ENCODE measurements at regions not wholly inside any gene's neighbourhood (a gene's known extent, or its start where the extent isn't known, plus 50 kb on each side); places are given as distances from the start of the nearest gene placed in this dataset.
"Not testable (repeated sequence)": the region's sequence is repeated elsewhere in the genome, so short reads cannot be mapped to it uniquely, and the experiment has no call there.

DNA sequence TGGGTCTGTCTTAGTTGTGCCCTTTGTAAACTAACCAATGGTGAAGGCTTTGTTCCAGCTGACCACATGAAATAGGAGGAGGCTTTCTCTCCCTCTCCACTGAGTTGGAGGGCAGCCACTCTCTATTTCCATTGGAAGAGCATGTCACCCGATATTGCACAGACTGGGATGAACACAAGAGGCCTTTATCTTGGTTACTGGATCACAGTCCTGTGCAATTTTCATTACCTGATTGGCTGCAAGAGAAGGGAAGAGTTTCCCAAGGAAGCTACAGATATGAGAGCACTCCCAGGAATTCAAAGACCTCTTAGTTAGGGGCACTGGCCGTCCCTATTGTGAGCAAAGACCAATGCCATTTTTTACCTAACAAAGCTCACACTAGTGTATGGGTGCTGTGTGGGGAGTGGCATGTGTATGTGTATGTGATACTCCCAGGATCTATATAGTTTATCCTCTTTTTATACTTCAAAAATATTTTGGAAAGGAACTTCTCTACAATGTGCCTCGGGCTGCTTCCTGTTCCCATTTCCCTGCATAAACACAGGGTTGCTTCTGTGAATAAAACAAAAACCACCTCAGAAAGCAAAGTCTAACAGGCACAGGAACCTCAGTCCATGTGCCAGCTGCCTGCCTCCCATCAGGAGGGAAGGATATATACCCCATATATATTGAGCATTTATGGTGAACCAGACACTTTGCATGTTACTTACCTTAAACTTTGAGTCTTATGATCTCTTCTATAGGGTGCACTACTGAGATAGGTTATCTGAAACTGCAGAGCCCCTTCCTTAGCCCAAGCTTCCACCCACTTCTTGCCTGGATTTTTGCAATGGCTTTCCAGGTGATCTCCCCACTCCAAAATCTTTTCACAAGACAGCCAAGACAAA, 126.5 kb downstream of the RASSF10 start:
- peak; percentile 76 for DNase-seq (ENCODE audit: low spot score)

DNA sequence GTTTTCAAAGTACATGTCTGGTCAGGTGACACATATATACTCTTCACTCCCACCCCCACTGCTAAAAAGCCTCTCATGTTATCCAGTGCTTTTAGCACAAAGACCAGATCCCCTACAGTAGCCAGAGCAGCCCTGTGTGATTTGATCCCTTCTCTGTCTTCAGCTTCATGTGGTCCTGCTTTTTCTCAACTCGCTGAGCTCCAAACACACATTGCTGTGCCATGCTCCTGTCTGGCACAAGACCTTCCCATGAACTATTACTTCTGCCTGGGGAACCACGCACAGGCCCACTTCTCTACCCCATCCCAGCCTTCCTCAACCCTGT, 127.1 kb downstream of the RASSF10 start:
- DNase-seq (ENCODE audit: low spot score), result no peak

DNA sequence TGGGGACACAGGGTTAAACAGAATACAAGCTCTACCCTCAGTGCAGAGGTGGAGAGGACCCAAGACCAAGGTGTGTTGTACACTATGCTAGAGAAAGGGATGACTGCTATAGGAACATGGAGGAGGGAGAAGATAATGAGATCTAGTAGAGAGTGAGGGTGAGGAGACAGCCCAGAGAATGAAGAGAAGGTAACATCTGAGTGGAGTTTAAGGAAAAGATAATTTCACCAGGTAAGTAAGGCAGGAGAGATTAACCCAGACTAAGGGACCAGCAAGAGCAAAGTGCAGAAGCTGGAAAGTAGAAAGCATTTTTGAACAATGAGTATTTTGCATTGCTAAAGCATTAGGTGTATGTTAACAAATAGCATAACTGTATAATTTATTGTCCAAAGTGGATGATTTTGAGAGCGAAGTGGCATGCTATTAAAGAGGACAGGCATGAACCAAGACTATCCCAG, 128.8 kb downstream of the RASSF10 start:
- peak; percentile 51 for DNase-seq (ENCODE audit: low spot score)

DNA sequence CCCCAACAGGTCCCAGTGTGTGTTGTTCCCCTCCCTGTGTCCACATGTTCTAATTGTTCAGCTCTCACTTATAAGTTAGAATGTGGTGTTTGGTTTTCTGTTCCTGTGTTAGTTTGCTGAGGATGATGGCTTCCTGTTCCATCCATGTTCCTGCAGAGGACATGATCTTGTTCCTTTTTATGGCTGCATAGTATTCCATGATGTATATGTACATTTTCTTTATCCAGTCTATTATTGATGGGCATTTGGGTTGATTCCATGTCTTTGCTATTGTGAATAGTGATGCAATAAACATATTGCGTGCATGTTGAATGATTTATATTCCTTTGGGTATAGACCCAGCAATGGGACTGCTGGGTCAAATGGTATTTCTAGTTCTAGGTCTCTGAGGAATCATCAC, 130.0 kb downstream of the RASSF10 start:
- DNase-seq (ENCODE audit: low spot score), result not testable (repeated sequence)

DNA sequence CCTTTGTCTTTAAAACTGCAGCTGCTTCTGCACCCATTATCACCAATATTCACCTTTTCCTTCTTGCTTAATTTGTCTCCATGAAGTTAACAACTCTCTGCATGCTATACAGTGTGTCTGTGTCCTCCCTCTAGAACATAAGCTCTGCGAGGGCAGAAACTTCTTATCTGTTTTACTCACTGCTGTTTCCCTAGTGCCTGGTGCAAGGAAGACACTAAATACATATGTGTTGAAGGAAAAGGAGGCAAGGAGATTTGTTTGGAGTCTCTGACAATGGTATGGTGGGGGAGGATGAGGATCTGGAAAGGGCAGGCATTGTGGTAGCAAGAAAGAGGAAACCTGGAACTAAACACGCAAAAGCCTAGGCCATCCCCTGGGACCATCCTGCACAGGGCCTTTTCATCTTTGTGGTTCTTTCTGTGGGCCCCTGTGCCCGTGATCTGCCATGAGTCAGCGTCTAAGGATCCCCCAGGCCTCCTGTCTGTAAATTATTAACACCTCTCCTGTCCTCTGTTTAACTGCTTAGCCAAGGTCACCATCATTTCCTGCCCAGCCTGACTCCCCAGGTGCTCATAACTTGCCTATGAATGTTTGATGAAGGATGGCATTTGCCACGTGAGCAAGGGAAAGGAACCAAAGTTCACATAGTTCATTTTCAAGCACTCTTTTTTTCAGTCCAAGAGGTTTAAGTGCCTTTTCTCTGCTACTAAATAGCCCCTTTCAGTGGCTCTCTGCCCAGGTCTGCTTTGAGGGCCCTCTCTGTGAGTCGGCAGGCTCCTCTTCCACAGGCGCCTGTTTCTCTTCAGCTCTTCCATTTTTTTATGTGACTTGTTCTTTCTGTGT, 131.1 kb downstream of the RASSF10 start:
- peak; percentile 98 for DNase-seq (ENCODE audit: low spot score)

DNA sequence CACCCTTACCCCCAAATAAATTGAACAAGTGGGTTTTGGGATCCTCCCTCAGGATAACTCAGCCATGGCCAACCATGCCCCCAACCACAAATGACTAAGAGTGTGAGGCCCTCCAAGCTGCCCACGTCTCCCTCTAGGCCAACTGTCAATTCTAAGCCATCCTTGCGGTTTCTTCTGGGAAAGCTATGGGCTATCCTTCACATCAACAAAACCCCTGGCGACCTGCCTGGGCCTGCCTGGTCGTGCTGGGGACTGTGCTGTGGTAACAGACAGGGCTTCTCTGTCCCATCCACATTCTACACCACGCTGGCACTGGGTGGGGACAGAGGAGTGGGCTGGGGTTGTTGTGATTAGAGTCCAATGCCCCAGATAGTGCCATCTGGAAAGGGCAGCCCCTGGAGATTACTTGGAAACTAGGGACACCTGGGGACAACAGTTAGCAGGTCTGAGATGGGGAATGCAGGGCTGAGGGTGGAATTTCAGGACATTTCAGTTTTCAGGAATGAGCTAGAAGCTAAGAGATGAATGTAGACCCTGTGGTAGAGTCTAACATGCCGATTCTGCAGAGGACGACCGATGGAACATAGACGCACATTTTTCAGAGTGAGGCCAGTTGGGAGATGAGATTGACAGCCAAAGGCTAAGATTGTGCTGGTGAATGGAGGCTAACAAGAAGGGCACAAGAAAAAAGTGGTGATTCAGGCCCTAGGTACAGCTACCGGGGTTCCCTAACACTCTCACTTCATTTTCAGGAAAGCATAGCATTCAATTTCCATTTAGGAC, 131.9 kb downstream of the RASSF10 start:
- peak; percentile 82 for DNase-seq (ENCODE audit: low spot score)

DNA sequence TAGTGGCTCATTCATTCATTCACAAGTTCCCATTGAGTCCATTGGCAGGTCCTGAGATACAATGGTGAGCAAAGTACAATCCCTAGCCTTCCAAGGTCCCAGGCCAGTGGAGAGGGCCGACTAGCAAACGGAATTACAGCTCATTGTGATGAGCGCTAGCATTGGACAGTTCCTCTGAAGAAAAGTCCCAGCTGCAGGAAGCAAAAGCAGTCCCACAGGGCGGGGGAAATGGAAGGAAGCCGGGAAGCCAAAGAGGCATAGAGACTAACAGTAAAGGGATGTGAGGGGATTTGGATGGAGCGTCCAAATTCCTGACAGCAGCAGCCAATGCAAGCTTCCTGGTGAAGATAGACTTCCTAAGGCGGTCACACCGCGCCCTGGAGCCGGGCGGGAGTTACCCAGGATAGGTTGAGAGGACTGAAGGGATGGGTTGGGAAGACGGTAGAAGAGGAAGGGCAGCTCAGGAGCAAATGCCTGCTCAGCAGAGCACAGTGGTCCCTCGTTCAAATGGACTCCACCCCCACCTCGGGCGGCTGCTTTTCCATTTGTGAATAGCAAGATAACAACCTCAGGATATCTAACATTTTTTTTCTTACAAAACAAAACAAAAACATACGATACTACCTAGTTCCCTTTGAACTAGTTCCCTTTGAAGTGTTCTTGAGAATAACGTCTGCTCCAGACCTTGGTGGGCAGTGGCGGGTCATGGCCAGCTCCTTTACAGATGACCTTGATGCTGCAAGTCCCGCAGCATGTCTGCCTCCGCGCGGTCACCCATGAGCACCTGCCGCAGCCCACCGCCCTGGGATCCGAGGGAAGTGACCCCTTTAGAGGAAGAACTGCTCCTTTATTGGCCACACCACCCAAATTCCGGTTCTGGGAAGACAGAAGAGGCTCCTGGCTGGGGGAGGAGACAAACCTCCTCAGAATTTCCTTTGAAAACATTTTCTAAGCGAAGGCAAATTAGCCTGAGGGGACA, 132.9 kb downstream of the RASSF10 start:
- DNase-seq (ENCODE audit: low spot score), result no peak

DNA sequence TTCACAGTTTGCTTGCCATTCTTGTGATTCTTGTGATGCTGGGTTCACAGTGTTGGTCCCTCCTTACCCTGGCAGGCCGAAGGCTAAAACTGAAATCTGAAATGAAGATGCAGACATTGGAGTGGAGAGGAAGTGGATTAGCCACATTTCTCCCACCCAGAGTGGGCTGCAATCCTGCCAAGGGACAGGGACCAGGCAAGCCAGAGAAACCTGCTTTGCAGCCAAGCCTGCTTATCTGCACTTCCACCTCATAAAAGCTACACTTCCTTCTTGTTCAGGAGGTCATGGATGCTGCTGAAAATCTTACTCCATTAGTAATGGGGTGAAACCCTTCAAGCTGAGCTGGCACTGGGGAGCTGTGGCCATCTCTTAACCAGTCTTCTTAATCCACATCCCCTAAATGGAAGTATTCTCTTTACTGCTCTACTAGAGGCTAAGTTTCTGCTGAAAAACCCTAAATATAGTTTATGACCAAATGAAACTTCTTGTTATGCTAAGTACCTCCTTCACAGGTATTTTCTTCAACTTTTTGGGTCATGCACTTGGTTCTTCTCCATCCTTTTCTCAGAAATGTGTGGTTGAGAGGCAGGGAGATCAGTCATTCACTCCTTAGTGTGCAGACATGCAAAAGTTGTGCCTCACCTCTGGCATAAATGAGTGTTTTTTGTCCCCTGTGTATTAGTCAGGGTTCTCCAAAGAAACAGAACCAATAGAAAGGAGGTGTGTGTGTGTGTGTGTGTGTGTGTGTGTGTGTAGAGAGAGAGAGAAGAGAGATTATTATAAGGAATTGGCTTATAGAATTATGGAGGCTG, 133.9 kb upstream of the BMAL1 start:
- DNase-seq (ENCODE audit: low spot score), result peak; percentile 20

DNA sequence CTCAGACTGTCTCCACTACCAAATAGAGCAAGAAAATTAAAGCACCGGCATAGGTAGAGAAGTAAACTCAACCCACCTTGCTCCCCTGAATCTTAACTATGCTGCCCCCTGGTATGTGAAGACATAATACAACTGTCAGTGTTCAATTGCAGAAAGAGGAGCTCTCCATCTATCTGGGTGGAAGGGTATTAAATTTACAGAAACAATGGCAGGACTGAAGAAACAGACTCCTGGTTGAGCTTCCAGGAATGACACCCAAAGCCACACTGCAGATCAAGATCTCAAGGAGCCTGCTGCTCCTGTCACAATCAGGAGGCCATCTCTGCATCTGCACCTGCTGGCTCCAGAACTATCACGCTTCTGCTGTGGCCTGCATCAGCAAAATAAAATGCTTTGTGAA, 132.1 kb upstream of the BMAL1 start:
- no peak for DNase-seq (ENCODE audit: low spot score)

DNA sequence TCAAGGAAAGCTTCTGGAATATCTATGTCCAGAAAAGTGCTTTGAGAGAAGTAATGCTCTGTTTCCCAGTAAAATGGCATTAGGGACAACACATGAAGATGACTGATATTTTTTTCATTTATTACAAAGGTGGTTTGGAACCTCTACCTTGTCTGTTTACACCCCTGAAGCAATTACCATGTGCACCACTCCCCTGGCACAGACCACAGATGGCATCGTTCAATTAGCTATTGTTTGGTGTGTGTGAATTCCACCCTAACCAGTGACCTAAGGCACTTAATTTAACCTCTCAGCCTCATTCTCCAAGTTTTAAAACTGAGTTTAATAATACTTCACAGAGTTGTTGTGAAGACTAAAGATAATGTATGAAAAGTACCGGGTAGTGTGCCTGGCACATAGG, 127.6 kb upstream of the BMAL1 start:
- DNase-seq (ENCODE audit: low spot score), result no peak

DNA sequence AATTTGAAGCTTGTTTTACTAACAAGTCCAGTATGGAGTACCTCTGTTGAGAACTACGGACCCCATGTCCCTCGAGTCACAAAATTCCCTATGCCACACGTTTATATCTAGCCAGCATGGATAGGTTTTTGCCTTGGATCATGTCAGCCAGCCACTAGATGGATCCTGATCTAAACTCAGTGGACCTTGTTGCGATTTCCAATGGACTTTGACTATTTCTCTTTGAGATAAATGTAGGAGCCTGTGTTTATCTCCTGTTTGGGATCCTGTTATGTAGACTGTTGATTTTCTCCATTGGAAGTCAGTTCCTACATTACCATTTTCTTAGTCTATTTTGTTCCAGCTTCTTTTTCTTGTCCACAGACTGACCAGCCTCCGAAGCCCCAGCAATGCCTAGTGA, 127.1 kb upstream of the BMAL1 start:
- DNase-seq (ENCODE audit: low spot score), result no peak

DNA sequence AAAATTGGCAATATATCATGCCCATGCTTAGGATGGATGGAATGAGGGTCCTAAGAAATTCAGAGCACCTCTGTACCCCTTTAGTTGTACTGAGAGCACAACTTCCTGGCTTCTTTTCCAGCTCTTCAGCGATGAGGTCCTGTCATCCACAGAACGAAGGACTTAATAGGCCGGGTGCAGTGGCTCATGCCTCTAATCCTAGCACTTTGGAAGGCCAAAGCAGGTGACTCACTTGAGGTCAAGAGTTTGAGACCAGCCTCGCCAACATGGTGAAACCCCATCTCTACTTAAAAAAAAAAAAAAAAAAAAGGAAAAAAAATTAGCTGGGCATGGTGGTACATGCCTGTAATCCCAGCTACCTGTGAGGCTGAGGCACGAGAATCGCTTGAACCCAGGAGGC, 125.3 kb upstream of the BMAL1 start:
- DNase-seq (ENCODE audit: low spot score), result no peak

DNA sequence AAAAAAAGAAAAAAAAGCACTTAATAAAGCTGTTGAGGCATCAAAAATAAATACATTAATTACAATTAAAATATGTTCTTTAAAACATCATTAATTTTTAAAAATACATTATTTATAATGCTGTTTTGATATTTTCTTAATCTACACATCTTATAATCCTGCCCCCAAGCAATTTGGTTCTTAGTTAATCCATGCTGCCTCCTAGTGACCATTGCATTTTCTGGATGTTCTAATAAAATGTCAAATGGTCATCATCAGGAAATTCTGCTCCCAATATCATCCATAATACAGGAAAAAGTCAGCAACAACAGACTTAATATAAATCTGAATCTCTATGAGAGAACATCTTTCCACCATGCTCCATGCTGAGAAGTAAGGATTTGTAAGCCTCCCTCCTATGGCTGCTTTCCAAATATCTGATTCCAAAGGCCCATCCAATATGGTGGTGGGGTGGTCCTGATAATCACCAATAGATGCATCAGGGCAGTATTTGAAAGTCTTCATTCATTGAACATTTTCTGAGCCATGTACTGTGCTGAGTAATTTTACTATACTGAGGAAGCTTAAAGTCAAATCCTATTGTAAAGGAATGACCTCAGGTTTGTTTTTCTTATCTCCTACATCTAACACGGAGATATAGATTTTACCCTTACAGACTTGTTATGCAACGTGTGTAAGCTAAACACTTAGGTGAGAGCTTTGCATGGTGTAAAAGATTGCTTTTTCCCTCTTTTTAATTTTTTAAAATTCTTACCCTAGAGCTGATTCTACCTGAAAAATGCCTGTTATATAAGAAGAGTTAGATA, 124.7 kb upstream of the BMAL1 start:
- peak; percentile 35 for DNase-seq (ENCODE audit: low spot score)

DNA sequence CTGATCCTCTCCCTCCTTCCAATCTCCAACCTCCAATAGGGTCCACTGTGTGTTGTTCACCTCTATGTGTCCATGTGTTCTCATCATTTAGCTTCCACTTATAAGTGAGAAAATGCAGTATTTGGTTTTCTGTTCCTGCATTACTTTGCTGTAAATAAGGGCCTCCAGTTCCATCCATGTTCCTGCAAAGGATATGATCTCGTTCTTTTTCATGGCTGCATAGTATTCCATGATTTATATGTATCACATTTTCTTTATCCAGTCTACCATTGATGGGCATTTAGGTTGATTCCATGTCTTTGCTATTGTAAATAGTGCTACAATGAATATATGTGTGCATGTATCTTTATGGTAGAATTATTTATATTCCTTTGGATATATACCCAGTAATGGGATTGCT, 123.2 kb upstream of the BMAL1 start:
- not testable (repeated sequence) for DNase-seq (ENCODE audit: low spot score)

DNA sequence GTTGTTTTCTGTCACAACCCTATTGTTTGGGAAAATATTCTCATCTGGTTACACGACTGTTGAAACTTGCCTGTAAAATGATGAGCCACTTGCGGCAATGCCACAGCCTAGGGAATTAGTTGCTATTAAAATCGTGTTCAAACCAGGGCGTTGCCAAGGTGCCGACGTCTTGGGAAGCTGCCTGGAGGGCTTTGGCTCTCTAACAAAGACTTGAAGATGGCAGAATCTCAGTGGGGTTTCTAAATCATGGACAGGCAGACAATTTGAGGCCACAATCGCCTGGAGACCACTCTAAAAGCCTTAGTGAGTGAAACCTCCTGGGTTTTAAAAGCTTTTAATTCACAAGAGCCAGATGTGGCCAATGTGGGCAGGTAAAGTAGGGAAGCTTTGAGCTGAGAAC, 117.2 kb upstream of the BMAL1 start:
- DNase-seq (ENCODE audit: low spot score), result no peak

DNA sequence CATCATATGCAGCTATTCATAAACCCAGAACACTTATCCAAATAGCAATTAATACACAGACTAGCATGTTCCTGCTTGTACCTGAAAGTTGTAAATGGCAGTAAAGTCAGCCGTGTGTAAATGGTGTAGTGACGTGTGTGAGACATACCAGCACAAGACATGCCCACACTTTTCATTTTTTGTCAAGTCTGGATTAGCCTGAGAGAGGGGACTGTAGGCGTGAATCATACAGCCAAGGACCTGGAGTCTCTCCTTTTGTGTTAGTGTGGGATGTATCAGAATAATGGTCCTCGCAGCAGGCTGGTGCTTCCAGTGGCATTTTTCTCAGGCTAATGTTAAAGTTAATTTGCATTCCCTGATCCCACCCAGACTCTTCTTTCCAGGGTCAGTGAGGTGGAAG, 116.8 kb upstream of the BMAL1 start:
- DNase-seq (ENCODE audit: low spot score), result no peak

DNA sequence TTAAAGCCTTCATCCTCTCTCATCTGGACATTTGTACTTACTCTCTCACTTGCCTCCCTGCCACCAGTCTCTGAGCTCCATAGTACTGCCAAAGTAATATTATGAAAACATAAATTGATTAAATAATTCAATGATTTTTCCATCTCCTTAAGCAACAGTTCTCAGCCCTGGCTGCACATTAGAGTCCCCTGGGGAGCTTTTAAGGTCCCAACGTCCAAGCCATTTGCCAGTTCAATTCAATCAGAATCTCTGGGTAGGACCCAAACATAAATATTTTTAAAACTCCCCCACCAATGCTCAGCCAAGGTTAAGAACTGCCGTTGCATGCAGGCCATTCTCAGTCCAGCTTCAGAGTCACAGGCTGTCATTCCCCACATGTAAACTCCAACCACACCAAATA, 114.4 kb upstream of the BMAL1 start:
- no peak for DNase-seq (ENCODE audit: low spot score)

DNA sequence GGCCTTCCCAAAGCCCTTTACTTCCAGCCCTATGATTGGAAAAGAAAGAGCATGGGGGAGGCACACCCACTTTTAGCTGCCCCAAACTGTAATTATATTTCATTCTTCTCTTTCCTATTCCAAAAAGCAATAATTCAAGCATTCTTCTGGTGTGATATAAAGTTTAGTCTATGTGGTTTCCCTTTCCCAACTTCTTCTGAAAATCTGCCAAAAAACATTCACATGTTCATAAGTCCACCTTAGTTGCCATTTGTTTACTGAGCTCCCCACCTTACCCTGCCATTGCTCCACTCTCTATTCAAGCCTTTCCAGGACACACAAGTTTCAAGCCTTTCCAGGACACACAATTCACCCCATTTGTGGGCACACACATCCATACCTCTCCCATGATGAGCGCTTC, 111.6 kb upstream of the BMAL1 start:
- DNase-seq (ENCODE audit: low spot score), result no peak

DNA sequence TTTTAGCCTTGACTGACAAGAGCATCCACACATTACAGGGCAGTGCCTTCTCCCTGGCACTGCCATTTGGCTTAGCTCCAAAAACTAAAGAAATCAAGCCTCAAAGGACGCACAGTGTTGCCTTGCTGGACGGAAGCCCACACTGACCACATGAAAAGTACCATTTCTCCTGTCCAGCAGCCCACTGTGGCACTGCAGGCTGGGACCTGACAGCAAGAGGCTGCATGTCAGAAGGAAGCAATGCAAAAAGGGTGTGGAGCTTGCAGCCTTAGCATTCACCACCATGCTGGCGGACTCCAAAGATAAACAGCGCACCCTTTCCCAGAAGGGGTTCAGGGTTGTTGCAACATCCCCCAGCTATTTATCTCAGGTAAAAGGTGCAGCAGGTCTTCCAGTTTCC, 109.3 kb upstream of the BMAL1 start:
- DNase-seq (ENCODE audit: low spot score), result no peak

DNA sequence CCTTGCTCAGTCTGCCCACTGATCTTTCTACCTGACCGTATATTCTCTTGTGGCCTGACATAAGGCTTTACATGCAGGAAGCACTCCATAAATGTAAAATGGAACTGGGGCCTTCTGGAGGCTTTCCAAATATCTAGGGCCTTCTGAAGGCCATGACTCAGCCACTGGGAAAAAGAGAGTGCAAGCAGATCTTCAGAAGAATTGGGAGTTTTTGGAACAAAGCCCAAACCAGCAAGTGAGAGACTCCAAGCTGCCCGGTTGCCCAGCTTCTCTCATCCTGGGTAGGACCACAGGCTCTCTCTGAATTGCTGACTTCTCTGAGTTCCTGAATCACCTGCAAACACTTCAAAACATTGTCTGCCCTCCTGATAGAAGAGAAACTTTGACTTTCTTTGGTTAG, 107.9 kb upstream of the BMAL1 start:
- peak; percentile 78 for DNase-seq (ENCODE audit: low spot score)
